B cell (primary cell): ENCODE measurements at regions not wholly inside any gene's neighbourhood (a gene's known extent, or its start where the extent isn't known, plus 50 kb on each side); places are given as distances from the start of the nearest gene placed in this dataset.

Experiments
- ATAC-seq: fragments of 200-7000 bp; cut with Tn5 transposase; one replicate; pipeline ENCODE4 v1.10.0; 2021; ENCODE audit warnings: low read depth, mild to moderate bottlenecking, moderate number of reproducible peaks, moderate library complexity
- CTCF ChIA-PET: fragments of 350-600 bp; sonication (Branson Sonifier 250); formaldehyde crosslinking; loops from one replicate; lab custom pipeline; 2021; ENCODE audit warnings: antibody characterized with exemption, inconsistent platforms; lab: Charles Lee
- POLR2A ChIA-PET: fragments of 350-600 bp; sonication (Branson Sonifier 250); formaldehyde crosslinking; loops from one replicate; lab custom pipeline; 2021; ENCODE audit warnings: antibody characterized with exemption; lab: Charles Lee
- DNase-seq: peaks from one replicate; pipeline ENCODE4 v3.0.0; 2013
- H2AFZ ChIP-seq: 2 replicates; pipeline ENCODE4 v1.6.1; 2012; ENCODE audit warnings: mild to moderate bottlenecking, low read depth, low read length; ENCODE audit not compliant: insufficient read depth, poor library complexity, severe bottlenecking
- H3K27ac ChIP-seq, 2 donors: 1 replicate in 1 of 2; 2 replicates in 1 of 2; pipeline ENCODE4 v1.5.1; 2012 to 2013; ENCODE audit warnings: low read length in 2 of 2, mild to moderate bottlenecking in 2 of 2, moderate library complexity in 1 of 2
- H3K27me3 ChIP-seq, 4 experiments: fragments of 200-600 bp in 1 of 4; sonication (generic) in 1 of 4; replicated peaks in 1 of 4; 1 replicate in 2 of 4; 2 replicates in 2 of 4; pipeline versions ENCODE4 v1.6.1 to v1.7.0; 2013 to 2016; ENCODE audit warnings: low read length in 3 of 4, mild to moderate bottlenecking in 2 of 4, mixed read lengths in 1 of 4, moderate library complexity in 1 of 4; ENCODE audit not compliant: insufficient read depth in 4 of 4, control insufficient read depth in 3 of 4; ENCODE audit errors: control extremely low read depth in 1 of 4
- H3K36me3 ChIP-seq, 2 experiments: replicated peaks in 1 of 2; 1 replicate in 1 of 2; 2 replicates in 1 of 2; pipeline versions ENCODE4 v1.6.1 to v1.7.1; 2013; ENCODE audit warnings: low read length in 1 of 2; ENCODE audit not compliant: insufficient read depth in 2 of 2, control insufficient read depth in 1 of 2; ENCODE audit errors: control extremely low read depth in 1 of 2, extremely low read depth in 1 of 2
- H3K4me1 ChIP-seq, 2 donors: fragments of 200-600 bp in 1 of 2; sonication (generic) in 1 of 2; 1 replicate in 1 of 2; 2 replicates in 1 of 2; pipeline versions ENCODE4 v1.5.1 to v1.6.1; 2013 to 2017; ENCODE audit warnings: low read length in 2 of 2; ENCODE audit not compliant: control insufficient read depth in 2 of 2, insufficient read depth in 2 of 2
- H3K4me2 ChIP-seq: replicated peaks from 2 replicates; pipeline ENCODE3; 2012; ENCODE audit warnings: mild to moderate bottlenecking, low read depth, low read length; ENCODE audit not compliant: poor library complexity, severe bottlenecking
- H3K4me3 ChIP-seq, 5 experiments: fragments of 200-600 bp in 1 of 5; sonication (generic) in 1 of 5; 1 replicate in 3 of 5; 2 replicates in 2 of 5; pipeline versions ENCODE4 v1.5.1 to v1.7.0; 2011 to 2016; ENCODE audit warnings: low read length in 4 of 5, mild to moderate bottlenecking in 4 of 5, low read depth in 2 of 5, control low read depth in 1 of 5, moderate library complexity in 1 of 5; ENCODE audit not compliant: insufficient read depth in 1 of 5; ENCODE audit errors: control extremely low read depth in 1 of 5, extremely low read depth in 1 of 5
- H3K79me2 ChIP-seq: fragments of 200-600 bp; sonication (generic); one replicate; pipeline ENCODE4 v1.6.0; 2016; ENCODE audit warnings: low read length; ENCODE audit not compliant: control insufficient read depth, insufficient read depth
- H3K9ac ChIP-seq: fragments of 200-600 bp; sonication (generic); 2 replicates; pipeline ENCODE4 v1.6.1; 2017; ENCODE audit warnings: mild to moderate bottlenecking, low read length, moderate library complexity
- H3K9me3 ChIP-seq, 3 donors: one replicate each; pipeline versions ENCODE4 v1.6.1 to v1.7.1; 2013; ENCODE audit warnings: low read length in 2 of 3; ENCODE audit not compliant: control insufficient read depth in 2 of 3, insufficient read depth in 1 of 3; ENCODE audit errors: control extremely low read depth in 1 of 3
- H4K20me1 ChIP-seq: 2 replicates; pipeline ENCODE4 v1.6.0; 2012; ENCODE audit warnings: mild to moderate bottlenecking, low read length; ENCODE audit not compliant: insufficient read depth, control insufficient read depth, poor library complexity, severe bottlenecking
- H3K27ac Mint-ChIP-seq: one replicate; pipeline ENCODE4 v1.8.0; 2021; ENCODE audit warnings: mixed read lengths
- H3K27me3 Mint-ChIP-seq: one replicate; pipeline ENCODE4 v1.8.0; 2021; ENCODE audit warnings: mixed read lengths
- H3K4me1 Mint-ChIP-seq: one replicate; pipeline ENCODE4 v1.8.0; 2021; ENCODE audit warnings: mixed read lengths
- H3K4me3 Mint-ChIP-seq: one replicate; pipeline ENCODE4 v1.8.0; 2021; ENCODE audit warnings: mixed read lengths
- H3K9me3 Mint-ChIP-seq: one replicate; pipeline ENCODE4 v1.8.0; 2022; ENCODE audit warnings: mixed read lengths; ENCODE audit not compliant: insufficient read depth
- EZH2 ChIP-seq: IDR thresholded peaks from 2 replicates; pipeline ENCODE4 v1.6.1; 2012; ENCODE audit warnings: borderline replicate concordance, low read depth, mild to moderate bottlenecking, moderate library complexity, low read length; ENCODE audit not compliant: insufficient read depth, poor library complexity, severe bottlenecking
- WGBS: methylation state at CpG from one replicate; pipeline ENCODE4 v1.1.5; 2013; ENCODE audit warnings: missing lambda C conversion rate; ENCODE audit not compliant: insufficient coverage; 5-methylcytosine and 5-hydroxymethylcytosine counted together
- intact Hi-C: fragments of 100-400 bp; cut with micrococcal nuclease; formaldehyde crosslinking; loops from one replicate; pipeline ENCODE4 v1.10.0; 2022
- TF ChIP-seq, protein P1 (sequence below): fragments of 200-600 bp; IDR thresholded peaks from one replicate; pipeline ENCODE4 v1.8.0; 2022; ENCODE audit warnings: antibody characterized with exemption, mild to moderate bottlenecking

DNA sequence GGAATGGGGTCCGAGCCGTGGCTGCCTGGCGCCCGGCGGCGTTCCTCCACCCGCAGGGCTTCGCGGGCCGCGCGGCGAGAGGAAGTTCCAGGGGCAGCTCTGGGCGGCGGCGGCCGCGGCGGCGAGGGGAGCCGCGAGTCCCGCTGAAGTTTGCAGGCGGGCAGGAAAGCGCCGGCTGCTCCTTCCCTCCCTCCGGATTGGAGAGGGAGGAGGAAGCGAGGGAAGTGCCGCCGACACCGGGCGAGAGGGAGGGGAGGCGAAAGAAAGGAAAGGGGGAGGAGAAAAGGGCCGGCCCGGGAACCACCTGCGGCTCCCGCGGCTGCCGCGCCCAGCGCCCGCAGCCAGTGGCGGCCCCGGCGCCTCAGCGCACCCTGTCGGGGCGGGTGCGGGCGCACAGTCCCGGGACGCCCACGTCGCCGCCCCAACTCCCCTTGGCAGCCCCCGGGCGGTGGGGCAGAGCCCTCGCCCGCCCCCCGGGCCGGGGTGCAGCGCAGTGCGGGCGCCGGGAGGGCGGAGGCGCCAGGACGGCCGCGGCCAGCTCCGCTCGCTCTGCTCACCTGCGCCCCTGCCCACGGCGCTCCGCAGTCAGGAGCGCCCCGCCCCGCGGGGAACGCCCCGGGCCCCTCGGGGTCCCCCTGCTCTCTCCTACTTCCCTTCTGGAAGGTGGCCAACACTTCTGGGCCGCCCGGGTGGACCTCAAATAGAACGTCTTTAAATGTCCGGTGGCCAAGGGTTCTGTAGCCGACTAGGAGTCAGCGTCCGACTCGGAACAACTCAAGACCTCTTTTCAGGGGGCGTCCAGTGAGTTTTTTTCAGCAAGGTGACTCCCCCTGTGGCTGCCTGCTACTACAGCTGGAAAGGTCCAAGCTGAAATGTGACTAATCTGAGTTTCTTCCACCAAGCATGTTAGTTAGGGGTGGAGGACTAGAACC is 80.3 kb upstream of the CCDC28A start:
- ATAC-seq (peak; percentile 50), DNase-seq (peak; percentile 70)
- Mint-ChIP-seq H3K27me3 (peaks cover 34% of the 10 kb centered on the region), H3K4me1 (peaks cover 10% of the 10 kb centered on the region), H3K9me3 (no peaks in the 10 kb centered on the region), H3K27ac (peak overlapping the region; percentile 50), H3K4me3 (peak overlapping the region; percentile 87)
- intact Hi-C loops = loop anchor here (1.0 to 5.0 kb wide), 4 partner anchors 73 to 672 kb away; no protein-coding TSS in a partner anchor
- POLR2A ChIA-PET = interaction anchor here (2.1 kb wide), 1 partner anchor 80 kb away, joined by 4 read pairs; the partner anchor contains the start of gene CCDC28A
- Histone ChIP-seq H4K20me1 (no peaks in the 10 kb centered on the region), H3K79me2 (no peaks in the 10 kb centered on the region), H2AFZ (peak overlapping the region; percentile 68), H3K9ac (peak overlapping the region; percentile 69), H3K27ac (no peak overlapping the region), H3K36me3 (no peaks in the 10 kb centered on the region), H3K27me3 (peaks cover 0 to 28% (median 12%) of the 10 kb centered on the region in 4 experiments), H3K9me3 (no peaks in the 10 kb centered on the region), H3K4me1 (peaks cover 9 to 11% of the 10 kb centered on the region in 2 donors), H3K4me2 (peak overlapping the region; percentile 90), H3K4me3 (peak overlapping the region in 4 of 5 experiments; percentile 40 to 76 (median 64))
- WGBS = under 1% methylated on average over 92 of the region's 92 CpGs
- TF ChIP-seq, protein P1, sequence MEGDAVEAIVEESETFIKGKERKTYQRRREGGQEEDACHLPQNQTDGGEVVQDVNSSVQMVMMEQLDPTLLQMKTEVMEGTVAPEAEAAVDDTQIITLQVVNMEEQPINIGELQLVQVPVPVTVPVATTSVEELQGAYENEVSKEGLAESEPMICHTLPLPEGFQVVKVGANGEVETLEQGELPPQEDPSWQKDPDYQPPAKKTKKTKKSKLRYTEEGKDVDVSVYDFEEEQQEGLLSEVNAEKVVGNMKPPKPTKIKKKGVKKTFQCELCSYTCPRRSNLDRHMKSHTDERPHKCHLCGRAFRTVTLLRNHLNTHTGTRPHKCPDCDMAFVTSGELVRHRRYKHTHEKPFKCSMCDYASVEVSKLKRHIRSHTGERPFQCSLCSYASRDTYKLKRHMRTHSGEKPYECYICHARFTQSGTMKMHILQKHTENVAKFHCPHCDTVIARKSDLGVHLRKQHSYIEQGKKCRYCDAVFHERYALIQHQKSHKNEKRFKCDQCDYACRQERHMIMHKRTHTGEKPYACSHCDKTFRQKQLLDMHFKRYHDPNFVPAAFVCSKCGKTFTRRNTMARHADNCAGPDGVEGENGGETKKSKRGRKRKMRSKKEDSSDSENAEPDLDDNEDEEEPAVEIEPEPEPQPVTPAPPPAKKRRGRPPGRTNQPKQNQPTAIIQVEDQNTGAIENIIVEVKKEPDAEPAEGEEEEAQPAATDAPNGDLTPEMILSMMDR = no peak
- TF ChIP-seq EZH2 = no peak
- CTCF ChIA-PET = interaction anchor here (0.7 to 3.9 kb wide), 10 partner anchors 10 to 681 kb away, joined by 3 to 41 read pairs (median 6); partner anchors contain the start of gene CITED2

DNA sequence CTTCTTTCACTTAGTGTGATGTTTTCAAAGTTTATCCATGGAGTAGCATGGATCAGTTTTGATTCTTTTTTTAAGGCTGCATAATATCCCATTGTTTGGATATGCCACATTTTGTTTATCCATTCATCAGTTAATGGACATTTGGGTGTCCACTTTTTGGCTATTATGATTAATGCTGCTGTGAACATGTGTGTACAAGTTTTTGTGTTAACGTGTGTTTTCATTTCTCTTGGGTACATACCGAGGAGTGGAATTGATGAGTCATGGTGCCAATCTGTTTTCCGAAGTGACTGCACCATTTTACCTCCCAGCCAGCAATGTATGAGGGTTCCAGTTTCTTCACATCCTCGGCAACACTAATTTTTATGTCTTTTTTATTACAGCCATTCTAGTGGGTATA is 78.4 kb upstream of the CCDC28A start:
- no peak for TF ChIP-seq EZH2
- H3K36me3 ChIP-seq = no peaks in the 10 kb centered on the region
- H3K27ac ChIP-seq = no peak overlapping the region
- no peaks in the 10 kb centered on the region for H3K79me2 ChIP-seq
- H3K9ac ChIP-seq = no peak overlapping the region
- peaks cover 9 to 11% of the 10 kb centered on the region in 2 donors for H3K4me1 ChIP-seq
- no CpG with 5 or more reads among the region's 4 CpGs for WGBS
- H3K9me3 ChIP-seq = no peaks in the 10 kb centered on the region
- DNase-seq (no peak), ATAC-seq (no peak)
- peak overlapping the region; percentile 34 for H3K4me3 Mint-ChIP-seq
- ChIA-PET POLR2A (no interaction called here), CTCF (no interaction called here)
- H3K27me3 ChIP-seq = peaks cover 0 to 28% (median 12%) of the 10 kb centered on the region in 4 experiments
- no peak overlapping the region for H3K4me2 ChIP-seq
- no peaks in the 10 kb centered on the region for H4K20me1 ChIP-seq
- peaks cover 29% of the 10 kb centered on the region for H3K27me3 Mint-ChIP-seq
- no peak overlapping the region for H2AFZ ChIP-seq
- peaks cover 10% of the 10 kb centered on the region for H3K4me1 Mint-ChIP-seq
- H3K9me3 Mint-ChIP-seq = no peaks in the 10 kb centered on the region
- intact Hi-C loops = no loop called here
- H3K27ac Mint-ChIP-seq = no peak overlapping the region
- H3K4me3 ChIP-seq = no peak overlapping the region
